22Rv1 (cell line): ENCODE measurements at regions not wholly inside any gene's neighbourhood (a gene's known extent, or its start where the extent isn't known, plus 50 kb on each side); places are given as distances from the start of the nearest gene placed in this dataset.

Experiments
- CTCF ChIP-seq: fragments of 450-650 bp; IDR thresholded peaks from 2 replicates; pipeline ENCODE4 v1.5.1; 2017; ENCODE audit warnings: mild to moderate bottlenecking
- ZFX ChIP-seq: fragments of 450-650 bp; IDR thresholded peaks from 2 replicates; pipeline ENCODE4 v1.6.1; 2017; ENCODE audit warnings: antibody characterized with exemption, borderline replicate concordance

- TF ChIP-seq CTCF (no peak), ZFX (no peak)
Measured at GRCh38 chr11:122572592-122572991, 82.9 kb upstream of the UBASH3B start.
